GM18502 (cell line): ENCODE measurements at regions not wholly inside any gene's neighbourhood (a gene's known extent, or its start where the extent isn't known, plus 50 kb on each side); places are given as distances from the start of the nearest gene placed in this dataset.

Source experiments
- ATAC-seq: cut with Tn5 transposase; IDR thresholded peaks from one replicate; pipeline ENCODE4 v1.9.1; 2021; ENCODE audit warnings: mild to moderate bottlenecking; ENCODE audit not compliant: unreplicated experiment, poor library complexity

DNA sequence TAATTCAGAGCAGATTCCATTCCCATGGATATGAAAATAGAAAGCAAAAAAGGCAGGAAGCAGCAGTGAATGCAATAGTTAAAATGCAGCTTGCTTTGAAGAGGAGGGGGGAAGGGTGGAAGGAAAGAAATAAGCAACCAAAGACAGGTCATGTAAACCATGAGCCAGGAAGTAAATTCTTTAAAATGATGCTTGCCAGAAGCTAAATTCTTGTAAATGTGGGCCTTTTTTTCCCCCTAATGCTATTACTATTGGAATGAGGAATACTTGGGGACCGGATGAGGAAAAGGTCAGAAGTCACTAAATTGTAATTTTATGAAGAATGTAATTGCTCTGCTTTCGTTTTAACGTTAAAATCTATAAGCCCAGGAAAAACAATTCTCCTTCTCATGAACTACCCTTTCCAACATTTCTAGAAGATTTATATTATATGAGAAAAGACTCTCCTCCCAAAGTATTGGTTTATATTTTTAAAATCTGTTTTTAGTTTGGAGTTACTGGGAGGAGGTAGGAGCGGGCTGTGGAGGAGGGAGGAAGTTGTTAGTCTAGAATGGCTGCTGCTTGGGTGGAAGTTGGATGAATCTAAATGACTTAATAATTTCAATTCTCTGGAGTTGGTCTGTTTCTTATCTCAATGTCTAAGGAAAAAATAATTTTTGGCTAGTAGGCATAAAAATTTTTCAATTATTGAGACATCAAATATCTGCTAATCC lies 77.6 kb upstream of the PCDH18 start:
- ATAC-seq: no peak

DNA sequence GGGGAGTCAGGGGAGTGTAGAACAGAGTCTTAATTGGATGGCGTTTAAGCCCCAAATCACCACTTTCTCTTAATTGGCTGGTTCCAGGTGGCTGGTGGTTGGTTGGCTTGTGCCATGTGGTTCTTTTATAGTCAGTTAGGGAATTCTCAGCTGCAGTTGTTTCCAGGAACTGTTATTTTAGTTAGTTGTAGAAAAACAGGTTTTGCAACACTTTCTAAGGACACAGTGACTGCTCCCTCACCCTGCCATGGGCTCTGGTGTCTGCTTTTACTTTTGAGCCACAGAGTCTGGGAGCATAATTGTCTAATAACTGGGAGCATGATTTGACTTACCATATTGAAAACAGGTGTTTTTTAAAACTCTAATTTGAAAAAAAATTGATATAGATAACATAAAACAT lies 75.8 kb upstream of the PCDH18 start:
- ATAC-seq: no peak

DNA sequence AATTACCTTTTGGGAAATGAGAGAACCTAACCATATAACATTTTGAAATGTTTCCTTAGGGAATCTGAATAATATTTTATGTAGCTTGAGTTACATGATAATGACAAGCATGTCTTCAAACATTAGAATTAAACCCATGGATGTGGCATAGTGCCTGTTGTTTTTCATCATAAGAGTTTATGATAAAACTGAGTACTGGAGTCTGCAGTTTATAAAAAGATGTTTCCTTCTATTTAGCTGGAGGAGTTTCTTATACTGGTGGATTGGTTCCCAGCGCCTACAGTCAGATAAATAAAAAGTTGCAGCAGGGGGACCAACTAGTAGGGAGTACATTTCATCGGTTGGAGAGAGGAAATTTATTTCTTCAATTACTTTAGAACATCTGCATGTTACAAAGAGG lies 70.1 kb upstream of the PCDH18 start:
- ATAC-seq: no peak

DNA sequence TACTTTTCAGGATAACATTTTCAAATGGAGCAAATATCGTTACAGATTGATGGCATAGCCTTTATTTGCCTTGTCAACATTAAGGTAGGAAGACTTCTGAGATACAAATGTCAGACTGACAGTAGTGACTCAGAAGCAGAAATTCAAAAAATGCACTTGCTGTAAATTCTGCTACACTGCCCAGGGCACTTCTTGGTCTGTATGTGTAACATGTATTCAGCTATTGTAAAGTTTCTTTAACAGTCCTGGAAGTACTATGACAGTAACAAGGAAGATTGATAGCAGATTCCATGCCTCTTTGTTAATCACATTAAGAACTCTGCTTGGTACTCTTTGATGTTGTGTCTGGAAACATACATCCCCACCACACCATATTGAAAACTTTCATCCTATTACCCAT lies 69.6 kb upstream of the PCDH18 start:
- no peak for ATAC-seq

DNA sequence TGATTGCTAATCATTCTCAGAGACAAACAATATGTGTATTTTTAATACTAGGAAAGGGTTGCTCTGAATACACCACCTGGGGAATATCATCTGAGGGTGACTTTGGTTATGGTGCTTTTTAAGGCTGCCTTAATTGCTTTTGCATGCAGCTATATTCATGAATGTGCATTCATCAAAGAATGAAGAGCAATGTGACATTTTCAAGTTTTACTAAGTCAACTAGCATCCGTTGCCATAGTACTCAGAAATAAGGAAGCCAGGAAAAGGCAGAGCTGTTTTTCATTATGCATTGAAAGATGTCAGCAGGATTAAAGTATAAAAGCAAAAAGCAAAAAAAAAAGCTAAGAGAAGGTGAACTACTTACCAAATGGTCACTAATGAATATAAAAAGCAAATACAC lies 67.4 kb upstream of the PCDH18 start:
- no peak for ATAC-seq

DNA sequence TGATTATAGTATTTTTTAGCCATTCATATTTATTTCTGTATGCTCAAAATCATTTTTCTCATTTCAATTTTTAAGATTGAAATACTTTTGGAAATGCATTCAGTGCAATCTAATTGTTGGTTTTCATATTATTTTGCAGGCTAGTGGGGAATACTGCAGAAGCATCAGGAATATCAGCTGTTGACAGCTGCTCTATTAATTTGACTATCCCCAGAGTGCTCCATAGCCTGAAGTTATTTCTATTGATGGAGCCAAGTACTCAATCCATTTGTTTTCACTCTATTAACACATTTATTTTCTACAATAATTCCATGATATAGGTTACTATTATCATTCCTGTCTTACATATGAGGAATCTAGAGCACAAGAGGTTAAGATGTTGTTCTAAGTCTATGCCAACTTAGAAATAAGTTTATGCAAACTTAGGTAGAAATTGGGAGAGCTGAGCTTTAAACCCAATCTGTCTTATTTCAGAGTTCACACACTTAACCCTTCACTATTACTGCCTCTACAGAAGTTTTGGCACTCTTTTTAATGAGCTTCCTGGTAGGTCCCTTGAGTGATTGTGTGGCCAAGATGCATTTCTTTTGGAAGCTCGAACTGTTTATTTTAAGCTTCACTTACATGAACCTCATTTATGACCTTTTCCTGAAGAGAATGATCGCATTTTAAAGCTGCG lies 65.6 kb upstream of the PCDH18 start:
- ATAC-seq: no peak

DNA sequence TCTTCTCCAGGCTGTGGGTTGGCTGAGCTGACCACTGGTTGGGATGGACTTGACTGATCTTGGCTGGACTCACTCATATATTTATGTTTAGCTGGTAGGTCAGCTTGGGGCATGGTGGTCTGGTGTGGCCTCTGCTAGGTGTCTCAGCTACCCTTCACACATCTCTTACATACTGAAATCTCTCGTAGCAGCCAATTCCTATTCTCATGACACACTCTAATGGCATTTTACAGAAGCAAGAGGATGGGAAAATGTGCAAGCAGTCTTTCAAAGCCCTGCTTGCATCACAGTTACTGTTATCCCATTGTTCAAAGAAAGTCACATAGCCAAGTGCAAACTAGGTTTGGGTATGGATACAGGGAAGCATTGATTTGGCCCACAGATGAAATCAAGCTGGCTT lies 55.5 kb upstream of the PCDH18 start:
- ATAC-seq: no peak

DNA sequence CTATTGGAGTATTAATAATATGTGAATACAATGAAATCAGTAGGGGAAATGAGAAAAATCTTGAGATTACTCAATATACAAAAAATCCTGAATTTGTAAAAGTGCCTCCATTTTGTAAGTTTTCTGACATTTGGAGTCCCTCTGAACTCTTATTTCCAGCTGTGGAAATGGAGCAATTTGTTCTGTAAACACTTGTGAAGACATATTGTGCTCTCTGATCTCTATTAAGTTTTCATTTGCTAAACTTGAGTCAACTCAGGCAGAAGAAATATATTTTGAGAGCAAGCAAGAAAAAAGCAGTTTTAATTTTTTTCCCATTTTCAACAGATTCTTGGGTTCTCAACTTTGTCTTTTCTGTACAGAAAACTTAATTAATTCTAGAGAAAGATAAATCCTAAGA lies 51.4 kb upstream of the PCDH18 start:
- ATAC-seq: no peak
